Activated CD4-positive, alpha-beta T cell treated with anti-CD3 and anti-CD28 coated beads for 24 hours (primary cell): ENCODE measurements at regions not wholly inside any gene's neighbourhood (a gene's known extent, or its start where the extent isn't known, plus 50 kb on each side); places are given as distances from the start of the nearest gene placed in this dataset.

Experiments
- DNase-seq, 2 donors: peaks; one replicate each; pipeline ENCODE4 v3.0.0-alpha.2; 2020; ENCODE audit warnings: low read depth in 2 of 2

GRCh38 chr15:70267306-70267705 is 169.6 kb upstream of the TLE3 start:
- DNase-seq, result no peak

- DNase-seq, result no peak
Observed at GRCh38 chr15:70266412-70267121, 168.8 kb upstream of the TLE3 start.

- DNase-seq, result no peak
Observed at GRCh38 chr15:70265986-70266385, 168.3 kb upstream of the TLE3 start.

- no peak for DNase-seq
Observed at GRCh38 chr15:70265466-70265978, 167.8 kb upstream of the TLE3 start.

GRCh38 chr15:70264738-70265465 is 167.2 kb upstream of the TLE3 start:
- no peak for DNase-seq

GRCh38 chr15:70264014-70264582 is 166.4 kb upstream of the TLE3 start:
- no peak for DNase-seq

- DNase-seq, result no peak
Observed at GRCh38 chr15:70262591-70263274, 165.0 kb upstream of the TLE3 start.

- DNase-seq, result no peak
Observed at GRCh38 chr15:70262171-70262570, 164.5 kb upstream of the TLE3 start.

GRCh38 chr15:70261083-70261482 is 163.4 kb upstream of the TLE3 start:
- DNase-seq, result no peak

GRCh38 chr15:70260580-70260979 is 162.9 kb upstream of the TLE3 start:
- DNase-seq, result no peak

GRCh38 chr15:70259640-70260508 is 162.2 kb upstream of the TLE3 start:
- DNase-seq, result peak in 1 of 2 donors; percentile 13

- peak in 1 of 2 donors; percentile 28 for DNase-seq
Observed at GRCh38 chr15:70259028-70259424, 161.3 kb upstream of the TLE3 start.

- DNase-seq, result peak; percentile 39 to 68
Observed at GRCh38 chr15:70258369-70259027, 160.8 kb upstream of the TLE3 start.

- no peak for DNase-seq
Observed at GRCh38 chr15:70257573-70258248, 160.0 kb upstream of the TLE3 start.

GRCh38 chr15:70257047-70257446 is 159.3 kb upstream of the TLE3 start:
- no peak for DNase-seq

- no peak for DNase-seq
Observed at GRCh38 chr15:70254311-70254869, 156.7 kb upstream of the TLE3 start.

GRCh38 chr15:70253461-70254156 is 155.9 kb upstream of the TLE3 start:
- no peak for DNase-seq

- DNase-seq, result no peak
Observed at GRCh38 chr15:70252951-70253320, 155.2 kb upstream of the TLE3 start.
